ENCODE measurements at regions not wholly inside any gene's neighbourhood (a gene's known extent, or its start where the extent isn't known, plus 50 kb on each side); places are given as distances from the start of the nearest gene placed in this dataset.

DNA sequence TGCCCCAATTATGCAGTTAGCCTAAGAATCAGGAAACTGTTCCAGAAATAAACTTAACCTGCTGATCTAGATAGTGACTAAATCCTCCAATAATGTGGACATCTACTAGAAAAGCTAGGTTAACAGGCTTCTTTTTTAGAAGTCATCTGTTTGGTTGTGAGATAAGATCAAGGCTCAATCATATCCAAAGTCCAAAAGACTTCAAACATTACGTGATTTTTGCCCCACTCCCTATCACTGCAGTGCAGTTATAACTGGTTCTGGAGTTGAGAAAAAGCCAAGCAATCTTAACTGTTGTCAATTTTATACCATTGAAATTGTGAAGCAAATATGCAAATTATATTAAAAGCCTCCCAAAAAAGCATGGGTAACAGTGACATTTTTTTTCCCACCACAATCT is 781.4 kb downstream of the KLHL13 start:
- no peak for TF ChIP-seq EP300 (IDR thresholded peaks at IDR 0.05)
- TF ChIP-seq, protein P1, sequence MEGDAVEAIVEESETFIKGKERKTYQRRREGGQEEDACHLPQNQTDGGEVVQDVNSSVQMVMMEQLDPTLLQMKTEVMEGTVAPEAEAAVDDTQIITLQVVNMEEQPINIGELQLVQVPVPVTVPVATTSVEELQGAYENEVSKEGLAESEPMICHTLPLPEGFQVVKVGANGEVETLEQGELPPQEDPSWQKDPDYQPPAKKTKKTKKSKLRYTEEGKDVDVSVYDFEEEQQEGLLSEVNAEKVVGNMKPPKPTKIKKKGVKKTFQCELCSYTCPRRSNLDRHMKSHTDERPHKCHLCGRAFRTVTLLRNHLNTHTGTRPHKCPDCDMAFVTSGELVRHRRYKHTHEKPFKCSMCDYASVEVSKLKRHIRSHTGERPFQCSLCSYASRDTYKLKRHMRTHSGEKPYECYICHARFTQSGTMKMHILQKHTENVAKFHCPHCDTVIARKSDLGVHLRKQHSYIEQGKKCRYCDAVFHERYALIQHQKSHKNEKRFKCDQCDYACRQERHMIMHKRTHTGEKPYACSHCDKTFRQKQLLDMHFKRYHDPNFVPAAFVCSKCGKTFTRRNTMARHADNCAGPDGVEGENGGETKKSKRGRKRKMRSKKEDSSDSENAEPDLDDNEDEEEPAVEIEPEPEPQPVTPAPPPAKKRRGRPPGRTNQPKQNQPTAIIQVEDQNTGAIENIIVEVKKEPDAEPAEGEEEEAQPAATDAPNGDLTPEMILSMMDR (IDR thresholded peaks at IDR 0.05): no peak

All from stomach (tissue), 4 donors.